ENCODE measurements at regions not wholly inside any gene's neighbourhood (a gene's known extent, or its start where the extent isn't known, plus 50 kb on each side); places are given as distances from the start of the nearest gene placed in this dataset.
"Not testable (repeated sequence)": the region's sequence is repeated elsewhere in the genome, so short reads cannot be mapped to it uniquely, and the experiment has no call there.

DNA sequence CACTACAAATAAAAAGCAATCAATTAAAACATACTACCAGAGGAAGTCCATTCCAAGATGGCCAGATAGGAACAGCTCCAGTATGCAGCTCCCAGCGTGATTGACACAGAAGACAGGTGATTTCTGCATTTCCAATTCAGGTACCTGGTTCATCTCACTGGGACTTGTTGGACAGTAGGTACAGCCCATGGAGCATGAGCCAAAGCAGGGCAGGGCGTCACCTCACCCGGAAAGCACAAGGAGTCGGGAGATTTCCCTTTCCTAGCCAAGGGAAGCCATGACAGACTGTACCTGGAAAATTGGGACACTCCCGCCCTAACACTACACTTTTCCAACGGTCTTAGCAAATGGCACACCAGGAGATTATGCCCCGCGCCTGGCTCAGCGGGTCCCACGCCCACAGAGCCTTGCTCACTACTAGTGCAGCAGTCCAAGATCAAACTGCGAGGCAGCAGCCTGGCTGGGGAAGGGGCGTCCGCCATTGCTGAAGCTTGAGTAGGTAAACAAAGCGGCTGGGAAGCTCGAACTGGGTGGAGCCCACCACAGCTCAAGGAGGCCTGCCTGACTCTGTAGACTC lies 106.0 kb downstream of the BUD13 start:
- DNase-seq = not testable (repeated sequence)

DNA sequence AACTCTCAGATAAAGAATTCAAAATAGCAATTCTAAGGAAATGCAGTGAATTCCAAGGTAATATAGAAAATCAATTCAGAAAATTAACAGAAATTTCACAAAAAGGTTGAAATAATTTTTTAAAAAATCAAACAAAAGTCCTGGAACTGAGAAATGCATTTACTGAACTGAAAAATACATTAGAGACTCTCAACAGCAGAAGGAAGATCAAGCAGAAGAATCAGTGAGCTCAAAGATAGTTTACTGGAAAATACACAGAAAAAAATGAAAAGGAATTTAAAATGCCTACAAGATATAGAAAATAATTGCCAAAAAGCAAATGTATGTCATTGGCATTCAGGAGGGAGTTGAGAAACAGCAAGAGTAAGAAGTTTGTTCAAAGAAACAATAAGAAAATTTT lies 107.3 kb downstream of the BUD13 start:
- no peak for DNase-seq

DNA sequence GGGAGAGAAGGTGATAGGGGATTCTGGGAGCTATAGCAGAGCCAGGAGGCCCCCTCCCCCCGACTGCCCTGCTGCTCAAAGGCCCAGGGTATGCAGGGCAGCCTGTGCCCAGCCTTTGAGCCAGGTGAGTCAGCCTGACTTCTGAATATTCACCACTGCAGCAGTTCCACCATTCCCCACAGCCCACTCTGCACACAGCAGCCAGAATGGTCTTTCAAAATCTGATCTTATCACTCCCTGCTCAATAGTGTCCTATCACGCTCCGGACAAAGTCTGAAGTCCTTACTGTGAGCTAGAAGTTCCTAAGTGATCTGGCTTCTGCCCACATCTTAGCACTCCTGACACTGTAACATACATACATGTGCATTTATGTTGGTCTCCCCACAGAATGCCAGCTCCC lies 111.7 kb downstream of the BUD13 start:
- DNase-seq = no peak

DNA sequence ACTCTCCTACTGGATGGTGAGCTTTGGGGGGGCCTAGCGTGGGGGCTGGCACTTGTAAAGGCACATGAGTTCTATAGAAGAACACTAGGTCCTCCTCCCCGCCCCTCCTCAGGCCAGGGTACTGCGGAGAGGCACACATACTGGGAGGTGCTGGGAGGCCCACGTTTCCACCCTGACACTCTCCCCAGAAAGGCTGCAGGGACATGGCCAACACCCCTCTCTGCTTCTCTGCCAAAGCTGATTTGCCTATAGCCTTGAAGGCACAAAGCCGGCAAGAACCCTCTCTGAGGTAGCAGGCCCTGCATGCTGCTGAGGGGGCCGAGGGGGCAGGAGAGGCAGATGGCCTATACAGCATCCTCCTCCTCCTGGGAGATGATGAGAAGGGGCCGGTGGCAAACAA lies 112.8 kb downstream of the BUD13 start:
- no peak for DNase-seq

DNA sequence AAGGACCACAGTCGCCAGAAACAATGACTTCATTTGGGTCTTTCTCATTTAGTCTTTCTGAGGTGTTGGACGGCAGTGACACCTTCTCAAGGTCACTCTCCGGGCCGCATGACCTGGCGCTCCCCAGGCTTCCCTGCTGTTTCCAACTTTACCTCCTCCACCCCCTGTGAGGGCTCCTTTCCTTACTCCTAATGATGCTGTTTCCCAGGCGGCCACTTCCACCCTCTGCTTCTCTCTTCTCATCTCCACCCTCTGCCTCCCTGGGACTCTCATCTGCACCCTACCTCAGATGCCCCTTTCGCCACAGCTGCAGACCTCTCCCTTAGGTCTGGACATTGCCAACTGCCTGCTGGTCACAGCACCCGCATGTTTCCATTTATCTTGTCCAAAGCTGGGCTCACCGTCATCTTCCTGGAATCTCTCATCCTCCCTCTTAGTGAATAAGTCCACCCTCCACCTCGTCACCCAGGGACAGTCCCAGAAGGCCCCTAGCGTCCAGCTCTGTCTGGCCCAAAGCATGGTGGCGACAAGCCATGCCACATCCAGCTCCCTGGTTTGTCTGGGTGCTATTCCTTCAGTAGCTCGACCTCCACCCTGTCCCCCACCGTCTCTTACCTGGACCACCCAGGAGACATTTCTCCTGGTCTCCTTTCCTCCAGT lies 113.8 kb downstream of the BUD13 start:
- no peak for DNase-seq

DNA sequence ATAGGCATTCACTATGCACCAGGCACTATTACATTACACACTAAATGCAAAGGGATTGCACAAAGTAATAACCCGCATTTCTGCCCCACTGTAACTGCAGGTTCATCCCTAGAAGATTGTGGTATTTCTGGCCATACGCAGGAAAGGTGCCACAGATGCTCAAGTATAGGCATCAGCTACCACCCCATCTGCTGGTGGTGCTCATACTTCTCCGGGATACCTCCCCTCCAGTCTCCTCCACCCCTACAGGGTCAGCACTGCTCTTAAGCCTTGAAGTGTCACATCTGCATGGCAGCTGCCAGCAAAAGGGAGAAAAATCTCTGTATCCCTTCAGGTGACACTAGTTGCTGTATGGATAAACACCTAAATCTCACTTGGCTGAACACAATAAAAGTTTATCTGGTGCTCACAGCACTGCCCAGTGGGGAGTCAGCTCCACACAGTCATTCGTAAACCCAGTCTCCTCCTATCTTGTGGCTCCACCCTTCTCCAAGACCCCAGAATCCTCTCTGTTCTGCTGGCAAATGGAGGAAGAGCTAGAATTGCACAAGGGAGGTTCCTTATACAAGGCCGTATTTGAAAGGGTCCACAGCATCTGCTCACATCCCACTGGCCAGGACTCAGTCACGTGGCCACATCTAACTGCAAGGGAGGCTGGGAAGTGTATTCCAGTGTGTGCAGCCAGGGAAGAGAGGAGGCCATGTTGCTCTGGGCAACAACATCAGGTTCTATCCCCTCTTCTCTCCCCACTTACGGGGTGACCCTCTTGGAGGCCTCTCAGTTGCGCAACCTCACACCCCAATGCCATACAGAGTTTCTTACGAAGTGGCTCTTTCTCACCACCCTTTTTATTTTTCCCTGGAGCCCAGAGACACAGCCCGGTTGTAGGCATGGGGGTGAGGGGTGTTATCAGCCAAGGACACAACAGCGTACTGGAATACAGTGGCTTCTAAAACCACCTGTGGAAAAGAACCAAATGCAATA lies 114.7 kb downstream of the BUD13 start:
- no peak for DNase-seq

DNA sequence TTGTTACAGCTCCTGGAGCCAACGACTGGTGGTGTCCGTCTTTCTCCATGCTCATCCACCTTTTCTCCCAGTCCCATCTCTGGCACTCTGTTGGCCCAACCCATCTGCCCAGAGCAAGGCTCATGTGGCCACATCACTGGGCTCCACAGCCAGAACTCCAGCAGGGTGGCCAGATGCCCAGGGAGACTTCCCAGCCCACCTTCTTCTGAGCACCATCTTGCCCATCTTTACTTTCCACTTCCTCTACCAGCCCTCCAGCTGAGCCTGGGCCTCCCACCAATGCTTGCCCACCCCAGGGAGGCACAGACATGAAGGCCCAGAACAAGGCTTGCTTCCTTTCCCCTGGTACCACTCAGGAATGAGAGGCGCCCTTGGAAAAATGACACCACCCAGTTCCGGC lies 116.8 kb downstream of the BUD13 start:
- DNase-seq = no peak

DNA sequence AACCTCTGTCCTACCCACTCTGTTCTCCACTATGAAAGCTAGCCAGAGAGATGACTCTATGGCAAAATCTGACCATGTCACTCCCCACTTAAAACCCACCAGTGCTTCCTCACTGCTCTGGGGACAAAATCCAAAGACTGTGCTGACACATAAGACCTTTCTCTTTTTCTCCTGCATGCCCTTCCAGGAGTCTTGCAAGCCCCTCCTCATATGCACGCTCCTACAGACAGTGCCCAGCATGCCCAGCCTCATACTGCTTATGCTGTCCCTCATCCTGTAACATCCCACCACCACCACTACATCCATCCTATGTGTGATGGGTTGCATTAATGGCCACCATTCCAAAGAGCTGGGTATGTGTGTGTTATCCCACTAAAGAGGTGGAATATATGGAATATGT lies 118.3 kb downstream of the BUD13 start:
- no peak for DNase-seq

DNA sequence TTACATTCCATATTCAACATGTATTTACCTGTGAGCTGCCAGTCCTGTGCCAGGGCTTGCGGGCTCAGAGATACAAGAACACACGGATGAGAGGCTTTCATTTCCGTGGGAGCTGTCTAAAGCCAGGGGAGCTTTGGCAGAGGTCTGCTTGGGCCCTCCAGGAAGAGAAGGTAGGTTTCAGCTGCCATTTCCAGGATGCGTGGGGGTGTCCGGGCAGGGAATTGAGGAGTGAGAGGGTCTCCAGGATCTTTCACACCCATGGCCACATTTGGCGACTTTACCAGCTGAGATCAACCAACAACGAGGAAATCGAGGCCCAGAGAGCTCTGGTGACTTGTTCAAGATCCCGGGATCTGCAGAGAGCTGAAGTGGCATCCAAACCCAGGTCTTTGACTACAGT lies 119.6 kb downstream of the BUD13 start:
- no peak for DNase-seq

DNA sequence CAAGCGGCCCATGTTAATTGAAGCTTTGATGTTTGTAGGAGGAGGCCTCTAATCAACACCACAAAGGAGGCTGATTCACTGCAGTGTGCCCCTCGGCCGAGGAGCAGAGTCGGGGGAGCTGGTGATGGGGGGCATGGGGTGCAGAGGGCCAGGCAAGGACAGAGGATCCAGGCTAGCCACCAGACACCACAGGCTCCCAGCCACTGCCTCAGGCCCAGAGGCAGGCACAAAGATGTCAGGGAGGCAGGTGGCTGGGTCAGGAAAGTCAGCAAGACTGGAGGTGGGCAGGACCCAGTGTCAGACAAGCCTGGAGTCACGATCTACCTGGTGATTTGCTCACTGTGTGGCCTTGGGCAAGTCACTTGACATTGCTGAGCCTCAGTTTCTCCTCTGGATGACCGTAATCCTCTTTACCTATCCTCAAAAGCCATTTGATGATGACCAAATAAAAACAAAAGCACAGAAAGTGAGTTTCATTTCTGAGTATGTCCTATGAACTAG lies 121.0 kb downstream of the BUD13 start:
- no peak for DNase-seq

DNA sequence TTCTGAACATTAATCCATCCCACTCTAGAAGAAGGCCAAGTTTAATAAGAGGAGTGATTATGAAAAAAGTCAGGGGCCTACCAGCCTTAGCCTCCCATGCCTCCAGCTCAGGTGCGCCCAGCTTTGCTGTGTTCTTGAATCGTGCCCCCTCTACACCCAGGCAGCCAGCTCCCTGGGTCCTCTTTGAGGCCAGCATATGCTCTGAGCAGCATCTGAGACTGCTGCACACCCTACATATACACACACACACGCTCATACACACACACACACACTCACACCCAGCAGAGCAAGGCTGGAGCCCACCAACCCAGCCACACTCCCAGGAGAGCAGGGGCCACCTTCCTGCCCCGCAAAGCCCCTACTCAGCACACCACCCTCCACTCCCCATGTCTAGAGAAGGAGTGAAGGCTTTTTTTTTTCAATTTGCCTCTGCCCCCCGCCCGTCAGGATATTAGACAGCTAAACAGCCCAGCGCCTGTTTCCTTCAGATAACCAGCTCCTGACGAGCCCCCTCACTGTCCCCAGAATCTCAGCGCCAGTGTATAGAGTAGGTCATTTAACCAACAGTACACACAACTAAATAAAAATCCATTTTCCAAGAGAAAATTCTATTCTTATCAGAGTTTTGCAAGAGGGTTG lies 121.6 kb downstream of the BUD13 start:
- no peak for DNase-seq

DNA sequence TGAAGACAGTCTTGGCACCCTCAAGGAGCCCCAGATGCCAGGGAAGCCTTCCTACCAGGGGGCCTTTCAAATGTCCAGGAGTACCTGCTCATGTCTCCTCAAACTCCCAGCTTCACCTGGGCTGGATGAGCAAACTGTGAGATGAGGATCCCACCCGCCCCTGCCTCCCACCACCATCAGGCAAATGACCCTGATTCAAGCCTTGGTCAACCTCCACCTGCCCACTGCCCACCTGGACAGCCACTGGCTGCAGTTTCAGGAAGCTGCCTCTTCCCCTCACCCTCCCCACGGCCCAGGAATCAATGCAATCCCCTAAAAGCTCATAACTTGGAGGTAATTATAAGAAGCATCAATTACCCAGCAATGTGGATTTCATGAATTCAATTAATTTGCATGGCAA lies 122.7 kb downstream of the BUD13 start:
- no peak for DNase-seq

DNA sequence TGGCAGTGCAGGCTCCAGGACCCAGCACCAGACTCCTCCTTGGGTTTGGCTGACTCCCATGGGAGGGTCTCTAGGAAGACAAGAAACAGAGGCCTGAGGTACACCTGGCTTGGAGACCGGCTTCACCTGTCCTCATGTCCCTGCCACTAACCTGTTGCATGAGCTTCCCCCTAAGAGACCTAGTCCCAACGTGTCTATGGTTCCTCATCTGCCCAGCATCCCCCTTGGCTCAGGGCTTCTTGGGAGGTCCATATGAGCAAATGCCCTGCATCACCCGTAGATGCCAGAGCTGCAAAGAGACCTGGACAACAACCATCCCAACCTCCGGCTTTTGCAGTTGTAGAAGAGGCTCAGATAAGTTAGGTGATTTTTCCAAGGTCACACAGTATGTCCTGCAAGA lies 123.5 kb downstream of the BUD13 start:
- DNase-seq = no peak

DNA sequence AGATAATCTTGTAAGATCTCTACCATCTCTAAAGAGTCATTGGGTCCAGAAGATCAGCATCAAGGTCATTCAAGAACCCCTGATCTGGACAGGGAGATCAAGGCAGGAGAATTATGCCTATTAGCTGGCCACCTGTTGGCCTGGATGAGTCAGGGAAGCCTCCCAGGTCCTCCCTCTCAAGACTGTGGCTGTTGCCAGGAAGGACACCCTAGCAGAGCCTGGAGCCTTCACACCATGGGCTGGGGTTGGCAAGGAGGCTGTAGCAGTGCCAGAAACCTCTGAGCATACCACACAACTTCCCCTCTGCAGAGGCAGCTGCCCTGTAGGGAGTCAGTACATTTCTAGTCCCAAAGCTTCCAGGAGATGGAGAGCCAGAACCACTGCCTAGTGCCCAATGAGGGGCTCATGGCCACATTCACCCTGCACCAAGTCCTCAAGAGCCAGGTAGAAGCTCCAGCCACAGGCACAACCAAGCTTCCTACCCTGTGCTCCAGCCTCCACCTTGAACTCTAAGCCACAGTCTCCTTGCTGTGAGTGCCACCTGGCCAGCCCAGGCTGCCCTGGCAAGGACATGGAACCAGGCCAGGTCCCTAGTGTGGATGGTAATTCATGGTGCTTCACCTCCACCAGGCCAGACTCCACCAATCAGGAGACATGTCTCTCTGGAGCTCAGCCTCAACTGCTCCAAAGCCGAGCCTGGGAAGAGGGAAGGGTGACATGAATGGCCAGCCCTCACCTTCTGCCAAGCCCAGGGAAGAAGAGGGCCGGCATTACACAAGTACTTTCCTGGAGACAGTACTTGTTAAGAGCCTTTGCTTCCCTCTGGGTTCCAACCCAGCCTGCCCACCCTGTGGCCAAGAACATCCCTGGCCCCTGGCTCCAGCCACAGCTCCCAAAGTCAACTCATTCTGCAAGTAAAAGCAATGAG lies 124.3 kb downstream of the BUD13 start:
- DNase-seq = no peak

DNA sequence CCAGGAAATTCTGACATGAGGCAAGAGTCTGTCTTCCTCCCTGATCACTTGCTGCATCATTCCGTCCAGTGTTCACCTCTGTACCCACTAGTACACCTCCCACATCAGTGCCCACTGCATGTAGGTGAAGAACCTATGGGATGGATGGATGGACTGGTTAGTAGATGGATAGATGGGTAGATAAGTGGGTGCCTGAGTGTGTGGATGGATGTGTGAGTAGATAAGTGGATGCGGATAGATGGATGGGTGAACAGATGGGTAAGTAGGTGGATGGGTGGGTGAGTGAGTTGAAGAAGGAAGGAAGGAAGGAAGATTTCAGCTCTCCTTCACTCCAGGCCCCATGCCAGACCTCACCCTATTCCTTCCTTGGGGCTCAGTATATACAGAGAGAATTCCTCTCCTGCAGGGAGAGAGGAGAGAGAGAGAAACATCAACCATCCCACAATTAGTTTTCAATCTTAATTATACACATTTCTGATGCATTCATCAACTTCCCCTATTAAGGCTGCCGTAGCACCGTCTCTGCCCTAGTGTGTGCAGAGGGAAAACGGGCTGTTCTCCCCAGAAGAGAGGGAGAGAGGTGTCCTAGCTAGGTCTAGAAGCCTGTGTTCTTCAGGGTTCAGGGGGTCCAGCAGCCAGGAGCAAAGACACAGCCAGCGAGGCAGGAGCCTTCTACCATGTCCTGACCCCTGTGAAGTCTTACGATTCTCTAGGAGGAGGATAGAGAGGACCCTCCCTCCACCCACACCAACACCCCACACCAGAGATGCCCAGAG lies 125.3 kb downstream of the BUD13 start:
- DNase-seq = no peak

DNA sequence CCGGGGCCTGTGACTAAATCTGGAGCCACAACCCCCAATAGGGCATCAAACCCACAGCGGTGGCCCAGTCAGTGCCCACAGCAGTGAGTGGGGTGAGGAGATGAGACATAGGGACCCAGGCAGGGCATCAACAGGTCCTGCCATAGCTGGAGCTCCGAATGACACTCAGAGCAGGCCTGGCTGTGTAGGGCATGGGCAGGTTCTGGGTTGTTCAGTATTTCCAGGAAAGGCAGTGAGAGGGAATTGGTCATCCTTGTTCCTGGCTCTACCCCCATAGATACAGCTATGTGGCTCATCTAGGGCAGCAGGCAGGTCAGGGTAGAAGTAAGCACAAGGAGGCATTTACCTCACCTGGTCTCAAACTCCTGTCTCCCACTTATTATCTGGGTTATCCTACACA lies 126.6 kb downstream of the BUD13 start:
- no peak for DNase-seq

DNA sequence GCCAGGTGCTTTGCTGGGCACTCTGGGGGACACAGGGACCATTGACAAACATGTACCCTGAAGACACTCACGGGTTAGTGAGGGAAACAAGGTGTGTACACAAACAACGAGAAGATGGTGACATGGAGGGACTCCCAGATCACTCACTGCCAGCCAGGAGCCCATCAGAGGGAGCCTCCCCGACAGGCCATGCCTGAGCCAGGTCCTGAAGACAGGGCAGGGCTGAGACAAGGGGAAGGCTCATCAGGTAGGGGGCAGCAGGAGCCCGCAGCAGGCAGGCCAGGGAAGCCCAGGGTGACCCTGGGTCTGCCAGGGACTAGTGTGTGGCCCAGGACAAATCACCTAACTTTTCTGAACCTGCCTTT lies 127.9 kb downstream of the BUD13 start:
- no peak for DNase-seq

DNA sequence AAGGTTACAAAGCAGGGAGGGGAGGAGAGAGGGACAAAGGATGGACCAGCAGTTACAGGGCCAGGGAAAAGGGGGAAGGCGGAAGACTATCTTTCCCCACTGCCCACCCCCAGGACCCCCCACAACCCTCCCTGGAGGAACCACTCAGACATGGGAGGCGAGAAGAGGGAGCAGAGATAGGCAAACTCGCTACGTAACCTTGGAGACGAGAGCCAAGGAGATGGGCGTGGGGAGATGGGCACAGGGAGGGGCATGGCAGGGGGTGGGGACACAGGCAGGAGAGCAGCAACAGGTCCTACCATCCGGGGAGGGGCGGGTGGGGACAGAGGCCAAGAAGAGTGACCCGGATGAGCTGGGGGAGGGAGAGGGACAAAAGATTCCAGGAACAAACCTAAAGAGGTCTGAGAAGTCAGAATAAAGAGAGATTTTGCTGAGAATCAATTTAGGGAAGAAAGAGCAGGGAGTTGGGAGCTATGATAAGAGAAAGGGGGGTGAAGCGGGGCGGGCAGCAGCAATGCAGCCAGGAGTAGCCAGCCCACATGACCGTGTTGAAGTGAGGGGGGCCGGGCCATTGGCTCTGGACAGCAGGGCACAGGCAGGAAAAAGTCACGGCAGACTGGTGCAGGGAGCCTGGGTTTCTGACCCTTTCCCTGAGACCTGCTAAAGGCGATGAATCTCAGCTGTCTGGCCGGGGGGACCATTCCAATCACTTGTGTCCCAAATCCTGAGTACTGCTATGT lies 128.4 kb downstream of the BUD13 start:
- DNase-seq = no peak

DNA sequence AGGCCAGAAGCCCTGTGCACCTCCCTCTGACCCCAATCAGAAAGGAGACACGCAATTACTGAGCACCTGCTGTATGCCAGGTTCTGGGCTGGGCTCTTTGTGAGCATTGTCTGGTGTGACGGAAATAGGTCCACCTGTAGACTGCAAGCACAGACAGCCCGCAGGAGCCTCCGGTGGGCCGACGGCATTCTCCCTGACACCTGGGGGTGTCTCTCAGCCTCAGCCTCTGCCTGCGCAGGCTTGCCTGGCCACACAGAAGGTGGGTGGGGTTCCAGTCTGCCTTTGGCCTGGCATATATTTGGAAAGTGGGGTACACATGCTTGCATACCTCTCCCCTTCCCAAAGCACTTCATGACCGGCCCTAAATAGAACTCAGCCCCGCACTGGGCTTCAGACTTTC lies 129.3 kb downstream of the BUD13 start:
- DNase-seq = no peak

DNA sequence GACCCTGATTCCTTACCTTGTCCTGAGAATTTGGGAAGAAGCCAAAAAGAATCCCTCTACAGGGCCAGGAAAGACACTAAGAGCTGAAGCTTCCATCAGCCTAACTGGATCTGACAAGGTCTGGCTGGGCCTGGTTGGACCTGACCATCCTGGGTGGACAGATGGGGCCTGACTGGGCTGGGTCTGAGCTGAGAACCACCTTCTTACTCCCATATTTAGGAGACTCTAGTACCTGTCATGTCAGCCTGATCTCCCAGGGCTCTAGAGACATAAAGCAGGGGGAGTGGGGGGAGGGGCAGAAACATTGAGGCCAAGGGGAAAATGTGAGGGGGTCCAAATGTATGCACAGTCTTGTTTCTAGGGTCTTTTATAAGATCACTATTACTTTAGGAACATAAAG lies 129.9 kb downstream of the BUD13 start:
- DNase-seq = no peak

DNA sequence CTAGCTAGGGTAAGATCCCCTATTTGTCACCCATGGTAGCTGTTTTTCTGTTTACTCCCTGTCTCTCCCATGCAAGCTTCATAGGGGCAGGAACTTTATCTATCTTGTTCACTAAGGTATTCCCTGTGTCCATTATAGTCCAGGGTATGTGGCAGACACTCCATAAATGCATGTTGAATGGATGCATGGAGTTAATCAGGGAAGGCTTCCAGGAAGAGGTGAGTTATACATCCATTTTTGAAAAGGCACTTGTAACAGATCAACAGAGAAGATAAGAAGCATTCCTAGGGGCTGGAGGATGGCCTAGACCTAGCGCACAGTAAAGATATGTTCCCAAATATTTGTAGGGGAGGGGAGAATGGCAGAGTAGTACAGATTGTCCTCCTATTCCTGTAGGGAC lies 130.3 kb downstream of the BUD13 start:
- no peak for DNase-seq
